ENCODE measurements at regions not wholly inside any gene's neighbourhood (a gene's known extent, or its start where the extent isn't known, plus 50 kb on each side); places are given as distances from the start of the nearest gene placed in this dataset.
"Not testable (repeated sequence)": the region's sequence is repeated elsewhere in the genome, so short reads cannot be mapped to it uniquely, and the experiment has no call there.

- DNase-seq (ENCODE audit: low read depth), result no peak
These were observed 89.0 kb downstream of the NAF1 start for GRCh38 chr4:163077680-163078079.

GRCh38 chr4:163072222-163072621 lies 94.5 kb downstream of the NAF1 start:
- no peak for DNase-seq (ENCODE audit: low read depth)

GRCh38 chr4:163071308-163071707 lies 95.4 kb downstream of the NAF1 start:
- peak; percentile 10 for DNase-seq (ENCODE audit: low read depth)

GRCh38 chr4:163070023-163070422 lies 96.7 kb downstream of the NAF1 start:
- DNase-seq (ENCODE audit: low read depth), result no peak

- peak; percentile 9 for DNase-seq (ENCODE audit: low read depth)
These were observed 102.8 kb downstream of the NAF1 start for GRCh38 chr4:163063891-163064290.

- DNase-seq (ENCODE audit: low read depth), result peak; percentile 13
These were observed 118.2 kb downstream of the NAF1 start for GRCh38 chr4:163048447-163048846.

GRCh38 chr4:163042306-163042705 lies 124.4 kb downstream of the NAF1 start:
- DNase-seq (ENCODE audit: low read depth), result no peak

- no peak for DNase-seq (ENCODE audit: low read depth)
These were observed 149.6 kb downstream of the NAF1 start for GRCh38 chr4:163017135-163017534.

GRCh38 chr4:163012816-163013215 lies 153.9 kb downstream of the NAF1 start:
- no peak for DNase-seq (ENCODE audit: low read depth)

- DNase-seq (ENCODE audit: low read depth), result no peak
These were observed 162.7 kb downstream of the NAF1 start for GRCh38 chr4:163003979-163004378.

GRCh38 chr4:162988530-162988929 lies 178.2 kb downstream of the NAF1 start:
- no peak for DNase-seq (ENCODE audit: low read depth)

- DNase-seq (ENCODE audit: low read depth), result no peak
These were observed 181.6 kb downstream of the NAF1 start for GRCh38 chr4:162985131-162985530.

- DNase-seq (ENCODE audit: low read depth), result no peak
These were observed 182.1 kb downstream of the NAF1 start for GRCh38 chr4:162984621-162985020.

- no peak for DNase-seq (ENCODE audit: low read depth)
These were observed 184.9 kb downstream of the NAF1 start for GRCh38 chr4:162981823-162982222.

- DNase-seq (ENCODE audit: low read depth), result no peak
These were observed 188.3 kb downstream of the NAF1 start for GRCh38 chr4:162978398-162978797.

GRCh38 chr4:162977788-162978187 lies 188.9 kb downstream of the NAF1 start:
- DNase-seq (ENCODE audit: low read depth), result no peak

GRCh38 chr4:162972661-162973330 lies 193.9 kb downstream of the NAF1 start:
- DNase-seq (ENCODE audit: low read depth), result no peak

GRCh38 chr4:162969194-162969593 lies 197.5 kb downstream of the NAF1 start:
- no peak for DNase-seq (ENCODE audit: low read depth)

- not testable (repeated sequence) for DNase-seq (ENCODE audit: low read depth)
These were observed 200.7 kb downstream of the NAF1 start for GRCh38 chr4:162965978-162966377.

GRCh38 chr4:162959046-162959445 lies 207.6 kb downstream of the NAF1 start:
- DNase-seq (ENCODE audit: low read depth), result no peak

- DNase-seq (ENCODE audit: low read depth), result no peak
These were observed 209.1 kb downstream of the NAF1 start for GRCh38 chr4:162957521-162958143.

- no peak for DNase-seq (ENCODE audit: low read depth)
These were observed 211.7 kb downstream of the NAF1 start for GRCh38 chr4:162954976-162955375.

GRCh38 chr4:162952232-162952631 lies 214.5 kb downstream of the NAF1 start:
- DNase-seq (ENCODE audit: low read depth), result no peak

- DNase-seq (ENCODE audit: low read depth), result no peak
These were observed 221.0 kb downstream of the NAF1 start for GRCh38 chr4:162945713-162946112.

All from stromal cell of bone marrow (primary cell).